ENCODE measurements at regions not wholly inside any gene's neighbourhood (a gene's known extent, or its start where the extent isn't known, plus 50 kb on each side); places are given as distances from the start of the nearest gene placed in this dataset.

GRCh38 chr13:58655086-58655485 is 1023.5 kb downstream of the PCDH17 start:
- TF ChIP-seq CTCF (IDR thresholded peaks at IDR 0.05; ENCODE audit: poor library complexity) (no peak), EZH2 (IDR thresholded peaks at IDR 0.05; ENCODE audit: borderline replicate concordance) (no peak)

Data from hepatocyte (in vitro differentiated cells).